WTC11 (cell line): ENCODE measurements at regions not wholly inside any gene's neighbourhood (a gene's known extent, or its start where the extent isn't known, plus 50 kb on each side); places are given as distances from the start of the nearest gene placed in this dataset.

Experiments used
- ATAC-seq: fragments of 200-7000 bp; cut with Tn5 transposase; 2 replicates; pipeline ENCODE4 v1.10.0; 2021; ENCODE audit warnings: mild to moderate bottlenecking, moderate library complexity
- CTCF ChIA-PET: fragments of 300-600 bp; sonication (Branson Sonifier 250); formaldehyde crosslinking; loops from one replicate; lab custom pipeline; 2021; ENCODE audit warnings: antibody characterized with exemption; lab: Charles Lee
- POLR2A ChIA-PET: fragments of 350-600 bp; sonication (Branson Sonifier 250); formaldehyde crosslinking; loops from one replicate; lab custom pipeline; 2021; ENCODE audit warnings: antibody characterized with exemption; lab: Charles Lee
- DNase-seq: peaks from one replicate; pipeline ENCODE4 v3.0.0; 2021; ENCODE audit warnings: low spot score
- H3K27ac Mint-ChIP-seq: 2 replicates; pipeline ENCODE4 v1.8.0; 2021; ENCODE audit warnings: mixed read lengths
- H3K27me3 Mint-ChIP-seq: 2 replicates; pipeline ENCODE4 v1.8.0; 2021; ENCODE audit warnings: low read depth, mild to moderate bottlenecking, moderate library complexity, mixed read lengths
- H3K36me3 Mint-ChIP-seq: 2 replicates; pipeline ENCODE4 v1.8.0; 2021; ENCODE audit warnings: mixed read lengths
- H3K4me1 Mint-ChIP-seq: 2 replicates; pipeline ENCODE4 v1.8.0; 2022; ENCODE audit warnings: mixed read lengths
- H3K4me3 Mint-ChIP-seq: 2 replicates; pipeline ENCODE4 v1.8.0; 2021; ENCODE audit warnings: mild to moderate bottlenecking, moderate library complexity, mixed read lengths
- H3K9me3 Mint-ChIP-seq: 2 replicates; pipeline ENCODE4 v1.8.0; 2021; ENCODE audit warnings: mixed read lengths
- ARID4B ChIP-seq: sonication (generic); formaldehyde crosslinking; IDR thresholded peaks from 2 replicates; pipeline ENCODE4 v1.8.0; 2023; ENCODE audit warnings: missing genetic modification reagents, mild to moderate bottlenecking, borderline replicate concordance
- ATF3 ChIP-seq: sonication (generic); formaldehyde crosslinking; conservative IDR thresholded peaks from 2 replicates; pipeline ENCODE4 v1.8.1; 2022; ENCODE audit warnings: mild to moderate bottlenecking, missing genetic modification reagents
- ELF4 ChIP-seq: sonication (generic); formaldehyde crosslinking; IDR thresholded peaks from 2 replicates; pipeline ENCODE4 v1.8.1; 2022; ENCODE audit warnings: low read depth, mild to moderate bottlenecking, moderate library complexity, missing genetic modification reagents
- FOXP1 ChIP-seq: sonication (generic); formaldehyde crosslinking; IDR thresholded peaks from 2 replicates; pipeline ENCODE4 v1.8.0; 2022; ENCODE audit warnings: missing genetic modification reagents, mild to moderate bottlenecking, moderate library complexity, borderline replicate concordance
- FOXP4 ChIP-seq: sonication (generic); formaldehyde crosslinking; IDR thresholded peaks from 2 replicates; pipeline ENCODE4 v1.8.0; 2022; ENCODE audit warnings: mild to moderate bottlenecking, missing genetic modification reagents
- JAZF1 ChIP-seq: fragments of 250-450 bp; sonication (Bioruptor Pico); IDR thresholded peaks from 2 replicates; pipeline ENCODE4 v1.9.0; 2021; ENCODE audit warnings: moderate library complexity, mild to moderate bottlenecking, inconsistent platforms
- MLX ChIP-seq: sonication (generic); formaldehyde crosslinking; IDR thresholded peaks from 2 replicates; pipeline ENCODE4 v1.8.1; 2023; ENCODE audit warnings: mild to moderate bottlenecking, missing genetic modification reagents, moderate library complexity
- NFATC4 ChIP-seq: fragments of 250-450 bp; sonication (Bioruptor Pico); IDR thresholded peaks from 2 replicates; pipeline ENCODE4 v1.9.0; 2021; ENCODE audit warnings: mild to moderate bottlenecking
- NR3C1 ChIP-seq: sonication (generic); formaldehyde crosslinking; conservative IDR thresholded peaks from 2 replicates; pipeline ENCODE4 v1.8.1; 2023; ENCODE audit warnings: low read depth, mild to moderate bottlenecking, missing genetic modification reagents
- RORB ChIP-seq: fragments of 250-450 bp; sonication (Bioruptor Pico); IDR thresholded peaks from 2 replicates; pipeline ENCODE4 v1.9.0; 2021; ENCODE audit warnings: mild to moderate bottlenecking
- STAT6 ChIP-seq: sonication (generic); formaldehyde crosslinking; conservative IDR thresholded peaks from 2 replicates; pipeline ENCODE4 v1.8.1; 2023; ENCODE audit warnings: mild to moderate bottlenecking, low read depth, missing genetic modification reagents, moderate library complexity
- ZNF138 ChIP-seq: sonication (generic); formaldehyde crosslinking; conservative IDR thresholded peaks from 2 replicates; pipeline ENCODE4 v1.8.1; 2022; ENCODE audit warnings: mild to moderate bottlenecking, moderate library complexity, missing genetic modification reagents
- ZNF232 ChIP-seq: sonication (generic); formaldehyde crosslinking; IDR thresholded peaks from 2 replicates; pipeline ENCODE4 v1.8.0; 2022; ENCODE audit warnings: mild to moderate bottlenecking, missing genetic modification reagents
- ZSCAN18 ChIP-seq: fragments of 250-450 bp; sonication (Bioruptor Pico); IDR thresholded peaks from 2 replicates; pipeline ENCODE4 v2.1.2; 2022; ENCODE audit warnings: mild to moderate bottlenecking, moderate library complexity

- Mint-ChIP-seq H3K9me3 (peaks cover 3% of the 10 kb centered on the region; the same call in 1 of the 2 replicates), H3K27me3 (peaks cover 9% of the 10 kb centered on the region), H3K27ac (no peak overlapping the region), H3K36me3 (no peaks in the 10 kb centered on the region), H3K4me3 (no peak overlapping the region), H3K4me1 (peaks cover 6% of the 10 kb centered on the region)
- DNase-seq: no peak
- ChIA-PET CTCF (interaction anchor here (2.1 to 2.3 kb wide), 2 partner anchors 12 to 14 kb away, joined by 5 to 9 read pairs; no protein-coding TSS in a partner anchor), POLR2A (no interaction called here)
- TF ChIP-seq ATF3 (CRISPR knock-in tag) (no peak), ARID4B (CRISPR knock-in tag) (no peak), NR3C1 (CRISPR knock-in tag) (no peak)
- ATAC-seq: no peak
Measured at GRCh38 chr15:31476236-31476810, 149.7 kb downstream of the KLF13 start.

- Mint-ChIP-seq H3K4me1 (peaks cover 6% of the 10 kb centered on the region), H3K9me3 (peaks cover 3% of the 10 kb centered on the region; the same call in 1 of the 2 replicates), H3K36me3 (no peaks in the 10 kb centered on the region), H3K27me3 (peaks cover 14% of the 10 kb centered on the region), H3K4me3 (no peak overlapping the region), H3K27ac (no peak overlapping the region)
- TF ChIP-seq STAT6 (no peak), MLX (CRISPR knock-in tag) (no peak), FOXP4 (CRISPR knock-in tag) (no peak), ZNF232 (CRISPR knock-in tag) (no peak), NFATC4 (CRISPR knock-in tag) (no peak), ELF4 (no peak), ZSCAN18 (CRISPR knock-in tag) (no peak), RORB (CRISPR knock-in tag) (no peak), FOXP1 (no peak), ZNF138 (CRISPR knock-in tag) (no peak), JAZF1 (CRISPR knock-in tag) (no peak)
- ChIA-PET POLR2A (no interaction called here), CTCF (interaction anchor here (2.1 to 2.3 kb wide), 2 partner anchors 11 to 14 kb away, joined by 5 to 9 read pairs; no protein-coding TSS in a partner anchor)
- ATAC-seq: no peak
- no peak for DNase-seq
Measured at GRCh38 chr15:31476866-31477265, 150.2 kb downstream of the KLF13 start.
